Activated naive CD4-positive, alpha-beta T cell treated with anti-CD3 and anti-CD28 coated beads, Interleukin-2, amount 10 ng/mL, durations not matched to agents 7 days and 5 days (primary cell): ENCODE measurements at regions not wholly inside any gene's neighbourhood (a gene's known extent, or its start where the extent isn't known, plus 50 kb on each side); places are given as distances from the start of the nearest gene placed in this dataset.
"Not testable (repeated sequence)": the region's sequence is repeated elsewhere in the genome, so short reads cannot be mapped to it uniquely, and the experiment has no call there.

Experiments
- CTCF ChIA-PET: fragments of 350-600 bp; sonication (Branson Sonifier 250); formaldehyde crosslinking; loops from one replicate; lab custom pipeline; 2021; ENCODE audit warnings: antibody characterized with exemption; lab: Charles Lee
- DNase-seq: peaks from one replicate; pipeline ENCODE4 v3.0.0-alpha.2; 2020
- H3K27ac Mint-ChIP-seq: one replicate; pipeline ENCODE4 v1.8.0; 2021; ENCODE audit warnings: mild to moderate bottlenecking, moderate library complexity, mixed read lengths
- H3K27me3 Mint-ChIP-seq: one replicate; pipeline ENCODE4 v1.8.0; 2021; ENCODE audit warnings: mild to moderate bottlenecking, mixed read lengths
- H3K36me3 Mint-ChIP-seq: one replicate; pipeline ENCODE4 v1.8.0; 2021; ENCODE audit warnings: mixed read lengths
- H3K4me1 Mint-ChIP-seq: one replicate; pipeline ENCODE4 v1.8.0; 2021; ENCODE audit warnings: mixed read lengths
- H3K4me3 Mint-ChIP-seq: one replicate; pipeline ENCODE4 v1.8.0; 2021; ENCODE audit warnings: mild to moderate bottlenecking, moderate library complexity, mixed read lengths
- H3K9me3 Mint-ChIP-seq: one replicate; pipeline ENCODE4 v1.8.0; 2021; ENCODE audit warnings: mixed read lengths

GRCh38 chr12:17203497-17203896 lies 597.5 kb upstream of the LMO3 start:
- Mint-ChIP-seq H3K4me3 (no peak overlapping the region), H3K36me3 (no peaks in the 10 kb centered on the region), H3K9me3 (peaks cover 7% of the 10 kb centered on the region), H3K27ac (no peak overlapping the region), H3K4me1 (no peaks in the 10 kb centered on the region), H3K27me3 (no peaks in the 10 kb centered on the region)
- CTCF ChIA-PET: no interaction called here
- DNase-seq: no peak

DNA sequence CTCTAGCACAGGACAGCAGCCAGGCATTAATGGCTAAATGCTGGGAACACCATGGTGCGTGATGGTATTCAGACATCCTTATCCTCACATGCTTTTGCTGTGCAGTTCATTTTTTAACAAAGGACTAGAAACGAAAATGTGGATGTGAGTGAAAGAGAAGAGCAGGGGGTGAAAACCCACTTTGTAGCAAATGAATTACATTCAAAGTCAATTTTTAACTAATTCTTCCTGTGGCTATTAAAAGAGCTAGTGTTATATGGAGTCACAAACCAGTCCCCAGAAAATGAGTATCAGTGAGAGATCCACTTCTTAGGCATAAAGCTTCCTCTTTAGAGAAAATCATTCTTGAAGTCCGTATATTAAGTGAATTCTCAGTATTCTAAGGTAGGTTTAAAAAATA lies 592.0 kb upstream of the LMO3 start:
- no peaks in the 10 kb centered on the region for H3K27me3 Mint-ChIP-seq
- CTCF ChIA-PET: no interaction called here
- no peak for DNase-seq
- H3K27ac Mint-ChIP-seq: no peak overlapping the region
- peaks cover 8% of the 10 kb centered on the region for H3K9me3 Mint-ChIP-seq
- no peak overlapping the region for H3K4me3 Mint-ChIP-seq
- no peaks in the 10 kb centered on the region for H3K36me3 Mint-ChIP-seq
- H3K4me1 Mint-ChIP-seq: no peaks in the 10 kb centered on the region

- no peaks in the 10 kb centered on the region for H3K36me3 Mint-ChIP-seq
- H3K4me1 Mint-ChIP-seq: no peaks in the 10 kb centered on the region
- no peaks in the 10 kb centered on the region for H3K27me3 Mint-ChIP-seq
- no peak overlapping the region for H3K27ac Mint-ChIP-seq
- CTCF ChIA-PET: interaction anchor here (0.6 kb wide), 1 partner anchor 450 kb away, joined by 3 read pairs; no protein-coding TSS in a partner anchor
- H3K9me3 Mint-ChIP-seq: peaks cover 15% of the 10 kb centered on the region
- DNase-seq: no peak
- H3K4me3 Mint-ChIP-seq: no peak overlapping the region
Observed at GRCh38 chr12:17192721-17193120, 586.8 kb upstream of the LMO3 start.

DNA sequence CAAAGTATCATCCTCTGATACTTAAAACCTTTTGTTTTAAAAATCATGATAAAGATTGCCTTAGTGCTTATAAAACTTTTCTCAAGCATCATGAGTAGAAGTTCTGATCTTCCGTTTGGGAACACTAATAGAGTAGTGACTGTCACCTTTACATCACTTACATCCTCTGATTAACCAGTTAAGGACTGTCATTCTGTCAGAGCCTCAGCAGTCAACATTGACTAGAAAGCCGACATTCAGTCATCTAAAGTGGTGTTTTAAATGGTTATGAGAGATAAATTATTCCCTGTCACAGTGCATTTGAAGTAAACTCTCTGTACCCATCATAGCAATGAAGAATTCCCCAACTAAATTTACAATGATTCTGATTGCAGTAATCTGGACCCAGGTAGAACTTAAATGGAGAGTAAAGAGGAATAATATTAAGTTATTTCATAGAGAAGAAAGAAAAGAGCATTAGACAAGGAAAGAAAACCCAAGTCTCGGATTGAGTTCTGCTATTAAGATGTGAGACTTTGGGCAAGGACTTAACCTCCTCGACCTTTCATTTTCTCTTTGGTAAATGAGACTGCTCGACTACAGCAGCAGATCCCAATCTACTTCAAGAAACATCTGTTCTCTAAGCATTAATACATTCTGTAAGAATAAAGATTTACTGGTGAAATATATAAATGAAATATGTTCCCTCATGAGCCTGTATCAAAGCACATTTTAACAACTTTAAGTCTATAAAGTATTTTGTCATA lies 563.9 kb upstream of the LMO3 start:
- no peaks in the 10 kb centered on the region for H3K4me1 Mint-ChIP-seq
- H3K36me3 Mint-ChIP-seq: no peaks in the 10 kb centered on the region
- H3K9me3 Mint-ChIP-seq: peaks cover 8% of the 10 kb centered on the region
- H3K27me3 Mint-ChIP-seq: no peaks in the 10 kb centered on the region
- CTCF ChIA-PET: no interaction called here
- DNase-seq: no peak
- no peak overlapping the region for H3K27ac Mint-ChIP-seq
- H3K4me3 Mint-ChIP-seq: no peak overlapping the region

- Mint-ChIP-seq H3K27me3 (no peaks in the 10 kb centered on the region), H3K36me3 (no peaks in the 10 kb centered on the region), H3K27ac (no peak overlapping the region), H3K4me1 (no peaks in the 10 kb centered on the region), H3K4me3 (no peak overlapping the region), H3K9me3 (peaks cover 5% of the 10 kb centered on the region)
- no peak for DNase-seq
- CTCF ChIA-PET: no interaction called here
Observed at GRCh38 chr12:17159506-17160300, 553.7 kb upstream of the LMO3 start.

DNA sequence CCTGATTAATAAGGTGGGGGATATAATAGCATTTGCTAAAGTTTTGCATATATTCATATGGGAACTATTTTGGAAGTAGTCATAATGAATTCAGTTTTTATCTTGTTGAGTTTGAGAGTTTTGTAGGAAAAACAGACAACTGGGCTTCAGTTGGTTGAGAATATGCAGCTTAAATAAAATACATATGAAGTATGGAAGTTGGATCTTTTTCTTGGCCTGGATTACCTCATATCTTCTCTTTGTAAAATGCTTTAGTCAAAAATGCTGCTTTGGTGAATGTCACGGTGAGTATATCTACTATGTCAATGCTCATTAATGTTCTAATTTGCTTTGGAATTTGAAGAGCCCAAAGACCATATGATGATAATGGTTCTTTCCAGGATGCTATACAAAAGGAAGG lies 552.2 kb upstream of the LMO3 start:
- Mint-ChIP-seq H3K36me3 (no peaks in the 10 kb centered on the region), H3K27ac (no peak overlapping the region), H3K27me3 (no peaks in the 10 kb centered on the region), H3K9me3 (peaks cover 14% of the 10 kb centered on the region), H3K4me1 (no peaks in the 10 kb centered on the region), H3K4me3 (no peak overlapping the region)
- no peak for DNase-seq
- CTCF ChIA-PET: no interaction called here

DNA sequence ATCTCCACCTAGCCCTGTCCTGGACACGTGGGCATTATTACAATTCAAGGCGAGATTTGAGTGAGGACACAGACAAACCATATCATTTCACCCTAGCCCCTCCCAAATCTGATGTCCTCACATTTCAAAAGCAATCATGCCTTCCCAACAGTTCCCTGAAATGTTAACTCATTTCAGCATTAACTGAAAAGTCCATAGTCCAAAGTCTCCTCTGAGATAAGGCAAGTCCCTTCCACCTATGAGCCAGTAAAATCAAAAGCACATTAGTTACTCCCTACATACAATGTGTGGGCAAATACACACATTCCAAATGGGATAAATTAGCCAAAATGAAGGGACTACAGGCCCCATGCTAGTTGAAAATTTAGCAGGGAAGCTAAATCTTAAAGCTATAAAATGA lies 546.0 kb upstream of the LMO3 start:
- CTCF ChIA-PET: no interaction called here
- no peaks in the 10 kb centered on the region for H3K27me3 Mint-ChIP-seq
- H3K4me3 Mint-ChIP-seq: no peak overlapping the region
- peaks cover 31% of the 10 kb centered on the region for H3K9me3 Mint-ChIP-seq
- DNase-seq: no peak
- H3K27ac Mint-ChIP-seq: no peak overlapping the region
- H3K36me3 Mint-ChIP-seq: no peaks in the 10 kb centered on the region
- H3K4me1 Mint-ChIP-seq: no peaks in the 10 kb centered on the region

DNA sequence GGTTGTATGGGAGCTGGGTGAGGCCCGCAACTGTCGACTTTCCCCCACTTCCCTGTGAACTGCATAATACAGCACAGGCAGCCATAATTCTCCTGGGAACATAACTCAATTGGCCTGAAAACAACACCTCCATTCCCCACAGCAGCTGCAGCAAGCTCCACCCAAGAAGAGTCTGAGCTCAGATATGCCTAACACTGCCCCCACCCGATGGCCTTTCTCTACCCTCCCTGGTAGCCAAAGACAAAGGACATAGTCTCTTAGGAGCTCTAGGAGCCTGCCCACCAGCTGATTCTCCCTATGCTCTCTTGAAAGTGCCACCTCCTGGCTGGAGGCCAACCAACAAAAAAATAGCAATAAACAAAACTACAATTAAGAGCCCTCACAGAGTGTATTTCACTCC lies 542.7 kb upstream of the LMO3 start:
- CTCF ChIA-PET: no interaction called here
- H3K27ac Mint-ChIP-seq: no peak overlapping the region
- no peaks in the 10 kb centered on the region for H3K4me1 Mint-ChIP-seq

GRCh38 chr12:17142856-17143255 lies 536.9 kb upstream of the LMO3 start:
- no peaks in the 10 kb centered on the region for H3K27me3 Mint-ChIP-seq
- peaks cover 12% of the 10 kb centered on the region for H3K9me3 Mint-ChIP-seq
- H3K4me3 Mint-ChIP-seq: no peak overlapping the region
- CTCF ChIA-PET: no interaction called here
- no peaks in the 10 kb centered on the region for H3K36me3 Mint-ChIP-seq
- DNase-seq: no peak
- H3K4me1 Mint-ChIP-seq: no peaks in the 10 kb centered on the region
- H3K27ac Mint-ChIP-seq: no peak overlapping the region

More for the DNA sequence above, 542.7 kb upstream of the LMO3 start:
- peaks cover 24% of the 10 kb centered on the region for H3K9me3 Mint-ChIP-seq
- H3K36me3 Mint-ChIP-seq: no peaks in the 10 kb centered on the region
- no peak for DNase-seq
- H3K4me3 Mint-ChIP-seq: no peak overlapping the region
- H3K27me3 Mint-ChIP-seq: no peaks in the 10 kb centered on the region

DNA sequence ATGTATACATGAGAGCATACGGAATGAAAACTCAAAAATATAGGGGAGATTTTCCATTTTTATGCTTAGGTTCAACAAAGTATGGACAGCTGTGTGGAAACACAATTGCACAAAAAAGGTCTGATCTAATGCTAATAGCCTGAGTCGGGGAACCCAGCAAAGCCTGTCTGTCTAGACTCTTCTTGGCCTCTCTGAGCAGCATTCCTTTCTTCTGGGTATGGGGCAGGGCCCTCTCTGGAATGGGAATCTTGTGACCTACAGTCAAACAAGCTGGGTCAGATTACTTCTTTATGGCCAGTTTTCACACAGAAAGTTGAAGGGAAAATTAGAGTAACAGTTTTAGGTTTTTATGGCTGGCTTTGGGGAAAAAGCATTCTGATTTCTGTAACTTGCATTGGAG lies 534.0 kb upstream of the LMO3 start:
- DNase-seq: no peak
- Mint-ChIP-seq H3K36me3 (no peaks in the 10 kb centered on the region), H3K27me3 (no peaks in the 10 kb centered on the region), H3K9me3 (peaks cover 7% of the 10 kb centered on the region), H3K4me3 (no peak overlapping the region), H3K27ac (no peak overlapping the region), H3K4me1 (no peaks in the 10 kb centered on the region)
- CTCF ChIA-PET: no interaction called here

- no peaks in the 10 kb centered on the region for H3K36me3 Mint-ChIP-seq
- CTCF ChIA-PET: no interaction called here
- no peak overlapping the region for H3K27ac Mint-ChIP-seq
- DNase-seq: no peak
- peaks cover 7% of the 10 kb centered on the region for H3K9me3 Mint-ChIP-seq
- H3K4me1 Mint-ChIP-seq: no peaks in the 10 kb centered on the region
- no peak overlapping the region for H3K4me3 Mint-ChIP-seq
- H3K27me3 Mint-ChIP-seq: no peaks in the 10 kb centered on the region
Observed at GRCh38 chr12:17137396-17137795, 531.4 kb upstream of the LMO3 start.

- H3K4me1 Mint-ChIP-seq: no peaks in the 10 kb centered on the region
- no peak overlapping the region for H3K4me3 Mint-ChIP-seq
- H3K36me3 Mint-ChIP-seq: no peaks in the 10 kb centered on the region
- no peak overlapping the region for H3K27ac Mint-ChIP-seq
- no peaks in the 10 kb centered on the region for H3K27me3 Mint-ChIP-seq
- CTCF ChIA-PET: no interaction called here
- H3K9me3 Mint-ChIP-seq: peaks cover 3% of the 10 kb centered on the region
- DNase-seq: no peak
Observed at GRCh38 chr12:17134315-17134714, 528.4 kb upstream of the LMO3 start.

DNA sequence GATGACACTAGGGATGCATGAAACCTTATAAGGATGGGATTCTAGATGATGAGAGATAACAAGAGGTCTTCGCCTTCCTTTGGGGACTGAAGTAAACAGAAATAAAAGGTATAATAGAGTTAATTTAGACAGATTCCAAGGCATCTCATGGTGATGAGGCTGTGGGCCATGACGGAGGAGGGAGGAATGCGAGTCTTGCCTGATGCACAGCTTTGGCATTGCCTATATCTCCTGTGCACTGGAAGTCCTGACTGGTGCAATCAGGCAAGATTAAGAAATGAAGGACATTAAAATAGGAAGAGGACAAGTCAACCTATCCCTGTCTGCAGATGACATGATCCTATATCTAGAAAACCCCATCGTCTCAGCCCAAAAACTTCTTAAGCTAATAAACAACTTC lies 526.4 kb upstream of the LMO3 start:
- Mint-ChIP-seq H3K4me1 (no peaks in the 10 kb centered on the region), H3K27ac (no peak overlapping the region), H3K27me3 (no peaks in the 10 kb centered on the region), H3K36me3 (no peaks in the 10 kb centered on the region), H3K9me3 (no peaks in the 10 kb centered on the region), H3K4me3 (no peak overlapping the region)
- CTCF ChIA-PET: no interaction called here
- DNase-seq: no peak

DNA sequence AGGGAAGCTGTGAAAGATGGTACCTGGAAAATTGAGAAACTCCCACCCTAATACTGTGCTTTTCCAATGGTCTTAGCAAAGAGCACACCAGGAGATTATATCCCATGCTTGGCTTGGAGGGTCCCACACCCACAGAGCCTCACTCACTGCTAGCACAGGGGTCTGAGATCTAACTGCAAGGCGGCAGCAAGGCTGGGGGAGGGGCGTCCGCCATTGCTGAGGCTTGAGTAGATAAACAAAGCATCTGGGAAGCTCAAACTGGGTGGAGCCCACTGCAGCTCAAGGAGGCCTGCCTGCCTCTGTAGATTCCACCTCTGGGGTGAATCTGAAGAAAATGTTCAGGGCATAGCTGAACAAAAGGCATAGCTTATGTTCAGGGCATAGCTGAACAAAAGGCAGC lies 510.6 kb upstream of the LMO3 start:
- not testable (repeated sequence) for H3K4me3 Mint-ChIP-seq

DNA sequence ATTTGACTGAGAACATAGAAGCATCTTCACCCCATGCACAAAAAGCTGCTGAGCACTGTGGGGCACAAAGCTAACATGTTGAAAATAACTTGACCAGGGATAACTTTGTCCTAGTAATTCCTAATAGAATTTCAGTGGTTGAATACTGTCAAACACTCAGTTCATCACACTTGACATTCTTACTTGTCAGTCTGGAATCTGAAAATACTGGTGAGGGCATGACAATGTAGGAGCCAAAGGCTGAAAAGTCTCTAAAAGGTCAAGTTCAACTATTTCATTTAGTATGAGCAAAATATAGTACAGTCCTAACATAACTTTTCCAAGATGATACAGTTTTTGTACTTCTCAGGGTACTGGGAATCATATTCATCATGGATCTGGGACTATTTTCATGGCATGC lies 504.4 kb upstream of the LMO3 start:
- no peak overlapping the region for H3K27ac Mint-ChIP-seq
- H3K9me3 Mint-ChIP-seq: peaks cover 4% of the 10 kb centered on the region
- no peak overlapping the region for H3K4me3 Mint-ChIP-seq
- no peaks in the 10 kb centered on the region for H3K27me3 Mint-ChIP-seq
- DNase-seq: no peak
- no peaks in the 10 kb centered on the region for H3K4me1 Mint-ChIP-seq
- CTCF ChIA-PET: no interaction called here
- H3K36me3 Mint-ChIP-seq: no peaks in the 10 kb centered on the region

More for the DNA sequence above, 510.6 kb upstream of the LMO3 start:
- H3K36me3 Mint-ChIP-seq, DNase-seq, H3K4me1 Mint-ChIP-seq, H3K27ac Mint-ChIP-seq, CTCF ChIA-PET, H3K27me3 Mint-ChIP-seq: not testable (repeated sequence)
- H3K9me3 Mint-ChIP-seq: peaks cover 24% of the 10 kb centered on the region
